Epithelial cell of proximal tubule (primary cell): ENCODE measurements at regions not wholly inside any gene's neighbourhood (a gene's known extent, or its start where the extent isn't known, plus 50 kb on each side); places are given as distances from the start of the nearest gene placed in this dataset.

Experiments
- DNase-seq: peaks from one replicate; pipeline ENCODE4 v3.0.0-alpha.2; 2011; ENCODE audit warnings: low read depth
- H3K4me3 ChIP-seq: 2 replicates; pipeline ENCODE4 v1.5.1; 2011; ENCODE audit warnings: low read depth, mild to moderate bottlenecking, low read length
- TF ChIP-seq, protein P1 (sequence below): conservative IDR thresholded peaks from 2 replicates; pipeline ENCODE4 v1.5.1; 2012; ENCODE audit warnings: low read depth, mild to moderate bottlenecking, low read length

DNA sequence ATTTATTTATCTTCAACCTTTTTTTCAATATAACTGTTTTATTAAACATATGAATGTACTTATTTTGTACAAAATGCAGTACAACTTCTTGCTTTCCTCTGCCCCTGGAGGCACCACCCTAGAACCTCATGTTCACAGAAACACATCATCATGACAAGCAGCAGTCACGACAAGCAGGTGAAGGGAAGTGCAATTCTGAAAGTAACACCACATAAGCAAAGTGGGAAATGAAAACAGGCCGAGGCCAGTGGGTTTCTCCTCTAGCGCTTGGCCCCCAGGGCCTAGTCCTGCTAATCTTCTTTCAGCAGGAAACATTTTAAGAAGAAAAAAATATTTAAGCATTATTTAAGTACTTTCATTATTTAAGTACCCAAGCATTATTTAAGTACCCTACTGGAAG, 598.1 kb downstream of the SH2D4B start:
- TF ChIP-seq, protein P1, sequence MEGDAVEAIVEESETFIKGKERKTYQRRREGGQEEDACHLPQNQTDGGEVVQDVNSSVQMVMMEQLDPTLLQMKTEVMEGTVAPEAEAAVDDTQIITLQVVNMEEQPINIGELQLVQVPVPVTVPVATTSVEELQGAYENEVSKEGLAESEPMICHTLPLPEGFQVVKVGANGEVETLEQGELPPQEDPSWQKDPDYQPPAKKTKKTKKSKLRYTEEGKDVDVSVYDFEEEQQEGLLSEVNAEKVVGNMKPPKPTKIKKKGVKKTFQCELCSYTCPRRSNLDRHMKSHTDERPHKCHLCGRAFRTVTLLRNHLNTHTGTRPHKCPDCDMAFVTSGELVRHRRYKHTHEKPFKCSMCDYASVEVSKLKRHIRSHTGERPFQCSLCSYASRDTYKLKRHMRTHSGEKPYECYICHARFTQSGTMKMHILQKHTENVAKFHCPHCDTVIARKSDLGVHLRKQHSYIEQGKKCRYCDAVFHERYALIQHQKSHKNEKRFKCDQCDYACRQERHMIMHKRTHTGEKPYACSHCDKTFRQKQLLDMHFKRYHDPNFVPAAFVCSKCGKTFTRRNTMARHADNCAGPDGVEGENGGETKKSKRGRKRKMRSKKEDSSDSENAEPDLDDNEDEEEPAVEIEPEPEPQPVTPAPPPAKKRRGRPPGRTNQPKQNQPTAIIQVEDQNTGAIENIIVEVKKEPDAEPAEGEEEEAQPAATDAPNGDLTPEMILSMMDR = no peak
- H3K4me3 ChIP-seq = no peak overlapping the region
- no peak for DNase-seq

DNA sequence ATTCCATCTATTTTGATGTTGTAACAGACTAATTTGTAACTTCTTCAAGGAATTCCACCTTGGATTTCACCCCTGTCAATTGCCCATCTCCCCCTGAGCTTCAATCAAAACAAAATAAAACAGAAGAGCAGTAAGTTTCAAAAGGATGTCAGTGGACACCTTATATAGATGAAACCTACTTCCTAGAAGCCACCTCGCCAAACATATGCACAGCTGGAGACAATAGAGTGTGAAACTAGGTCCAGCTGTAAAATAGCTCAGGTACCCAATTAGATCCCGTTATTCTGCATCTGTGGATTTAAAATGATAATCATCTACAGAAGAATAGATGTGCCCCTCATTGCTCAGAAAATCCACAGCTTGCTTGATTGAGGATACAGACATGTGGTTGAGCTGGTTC, 598.6 kb downstream of the SH2D4B start:
- no peak for DNase-seq
- TF ChIP-seq, protein P1 = no peak
- no peak overlapping the region for H3K4me3 ChIP-seq

DNA sequence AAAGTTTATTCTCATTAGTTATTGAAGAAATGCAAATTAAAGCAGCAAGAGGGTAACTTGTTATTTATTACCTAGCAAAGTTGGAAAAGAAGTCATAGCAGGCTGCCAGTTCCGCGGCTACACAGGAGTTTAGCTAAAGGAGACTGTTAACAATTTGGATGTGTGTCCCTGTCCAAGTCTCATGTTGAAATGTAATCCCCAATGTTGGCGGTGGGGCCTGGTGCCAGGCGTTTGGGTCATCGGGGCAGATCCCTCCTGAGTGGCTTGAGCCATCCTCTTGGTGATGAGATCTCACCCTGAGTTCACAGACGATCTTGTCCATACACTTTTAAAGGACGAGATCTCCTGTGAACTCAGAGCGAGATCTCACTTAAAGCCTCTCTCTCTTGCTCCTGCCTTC, 608.3 kb downstream of the SH2D4B start:
- TF ChIP-seq, protein P1 = no peak
- H3K4me3 ChIP-seq = no peak overlapping the region
- no peak for DNase-seq

DNA sequence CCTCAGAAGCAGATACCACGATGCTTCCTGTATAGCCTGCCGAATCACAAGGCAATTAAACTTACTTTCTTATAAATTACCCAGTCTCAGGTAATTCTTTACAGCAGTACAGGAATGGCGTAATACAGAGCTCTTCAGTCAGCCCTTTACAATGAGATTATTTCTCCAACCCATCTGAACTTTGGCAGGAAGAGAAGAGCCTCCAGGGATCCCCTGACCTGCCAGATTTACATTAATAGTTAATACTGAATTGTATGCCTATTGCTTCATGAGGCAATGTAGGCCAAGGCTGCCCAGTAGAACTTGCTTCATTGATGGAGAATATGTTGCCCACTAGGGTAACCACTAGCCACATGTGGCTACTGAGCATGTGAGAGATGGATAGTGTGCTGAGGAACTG, 608.7 kb downstream of the SH2D4B start:
- no peak overlapping the region for H3K4me3 ChIP-seq
- DNase-seq = no peak
- TF ChIP-seq, protein P1 = no peak

DNA sequence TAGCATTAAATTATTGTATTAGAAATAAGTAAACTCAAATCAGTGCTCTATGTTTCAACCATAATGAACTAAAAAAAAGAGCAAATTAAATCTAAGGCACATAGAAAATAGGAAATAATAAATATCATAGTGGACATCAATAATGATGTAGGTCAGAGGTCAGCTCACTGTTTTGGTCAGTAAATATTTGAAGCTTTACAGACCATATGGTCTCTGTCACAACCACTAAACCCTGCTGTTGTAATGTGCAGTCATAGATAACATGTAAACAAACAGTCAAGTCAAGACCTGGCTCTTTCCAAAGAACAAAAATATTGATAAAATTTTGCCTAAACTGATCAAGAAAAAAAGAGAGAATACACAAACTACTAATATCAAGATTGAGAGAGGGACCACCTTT, 615.0 kb downstream of the SH2D4B start:
- DNase-seq = no peak
- H3K4me3 ChIP-seq = no peak overlapping the region
- TF ChIP-seq, protein P1 = no peak

DNA sequence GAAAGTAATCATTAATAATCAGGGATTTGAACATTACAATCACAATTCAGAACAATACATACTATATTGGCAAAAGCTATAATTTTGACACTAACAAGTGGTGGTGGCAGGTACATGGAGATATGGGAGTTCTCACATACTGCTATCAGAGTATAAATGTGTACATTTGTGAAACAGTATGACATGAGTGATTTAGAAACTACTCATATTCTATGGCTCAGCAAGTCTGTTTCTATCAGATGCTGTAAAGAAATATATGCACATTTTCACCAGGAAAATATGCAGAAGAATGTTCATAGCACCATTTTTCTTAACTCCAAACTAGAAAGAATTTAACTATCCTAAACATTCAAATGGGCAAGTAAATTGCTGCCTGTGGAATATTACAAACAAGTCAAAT, 620.0 kb downstream of the SH2D4B start:
- DNase-seq = no peak
- no peak overlapping the region for H3K4me3 ChIP-seq
- TF ChIP-seq, protein P1 = no peak

DNA sequence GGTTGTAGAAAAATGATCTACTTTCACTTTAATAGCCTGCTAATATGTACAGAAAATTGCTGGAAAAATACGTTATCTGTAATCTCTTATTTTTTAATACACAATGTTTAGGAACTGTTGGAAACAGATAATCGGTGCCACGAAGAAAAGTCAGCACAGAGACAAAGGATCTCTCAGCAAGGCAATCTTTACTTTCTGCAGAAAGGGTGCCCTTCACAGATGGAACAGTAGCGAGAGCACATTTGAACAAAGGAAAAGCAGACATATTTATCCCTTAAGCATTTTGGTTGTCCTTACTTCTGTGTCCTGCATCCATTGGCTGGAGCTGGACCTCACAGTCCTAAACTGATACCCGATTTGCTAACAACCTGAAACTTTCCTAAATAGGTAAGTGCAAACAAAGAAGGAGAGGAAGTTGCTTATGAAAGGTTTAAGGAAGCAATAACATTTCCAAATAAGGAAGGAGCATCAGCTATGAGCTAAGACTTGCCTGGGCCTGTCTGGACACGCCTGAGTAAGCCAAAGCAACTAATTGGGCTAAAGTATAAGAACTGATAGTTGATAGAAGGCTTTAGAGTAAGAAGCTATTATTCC, 640.0 kb downstream of the SH2D4B start:
- TF ChIP-seq, protein P1 = no peak
- no peak overlapping the region for H3K4me3 ChIP-seq
- no peak for DNase-seq
